GM23248 (cell line): ENCODE measurements at regions not wholly inside any gene's neighbourhood (a gene's known extent, or its start where the extent isn't known, plus 50 kb on each side); places are given as distances from the start of the nearest gene placed in this dataset.

Source experiments
- DNase-seq: peaks from one replicate; pipeline ENCODE4 v3.0.0-alpha.2; 2015
- H2AFZ ChIP-seq: fragments of 200-600 bp; sonication (generic); 2 replicates; pipeline ENCODE4 v1.6.1; 2016; ENCODE audit warnings: antibody characterized with exemption
- H3F3A ChIP-seq: fragments of 200-600 bp; sonication (generic); 2 replicates; pipeline ENCODE4 v1.6.1; 2016; ENCODE audit warnings: mild to moderate bottlenecking, antibody characterized with exemption, mixed run types; ENCODE audit not compliant: insufficient read depth
- H3K27ac ChIP-seq: fragments of 200-600 bp; sonication (generic); 2 replicates; pipeline ENCODE4 v1.5.1; 2016; ENCODE audit warnings: mild to moderate bottlenecking
- H3K27me3 ChIP-seq: fragments of 200-600 bp; sonication (generic); replicated peaks from 2 replicates; pipeline ENCODE4 v1.6.1; 2016; ENCODE audit warnings: mild to moderate bottlenecking; ENCODE audit not compliant: insufficient read depth
- H3K36me3 ChIP-seq: fragments of 200-600 bp; sonication (generic); 2 replicates; pipeline ENCODE4 v1.6.1; 2016; ENCODE audit warnings: low read depth, mild to moderate bottlenecking
- H3K4me1 ChIP-seq: fragments of 200-600 bp; sonication (generic); 2 replicates; pipeline ENCODE4 v1.6.1; 2016; ENCODE audit warnings: mild to moderate bottlenecking; ENCODE audit not compliant: insufficient read depth
- H3K4me2 ChIP-seq: fragments of 200-600 bp; sonication (generic); one replicate; pipeline ENCODE4 v1.6.1; 2016; ENCODE audit warnings: mild to moderate bottlenecking; ENCODE audit not compliant: unreplicated experiment
- H3K4me3 ChIP-seq: fragments of 200-600 bp; sonication (generic); 2 replicates; pipeline ENCODE4 v1.5.1; 2016; ENCODE audit warnings: mild to moderate bottlenecking
- H3K79me2 ChIP-seq: fragments of 200-600 bp; sonication (generic); 2 replicates; pipeline ENCODE4 v1.6.1; 2016; ENCODE audit warnings: mild to moderate bottlenecking; ENCODE audit not compliant: insufficient read depth
- H3K9ac ChIP-seq: fragments of 200-600 bp; sonication (generic); 2 replicates; pipeline ENCODE4 v1.6.1; 2016; ENCODE audit warnings: mild to moderate bottlenecking
- H3K9me2 ChIP-seq: fragments of 200-600 bp; sonication (generic); 2 replicates; pipeline ENCODE4 v1.6.1; 2016; ENCODE audit warnings: mixed run types, mild to moderate bottlenecking, moderate library complexity; ENCODE audit not compliant: insufficient read depth
- H3K9me3 ChIP-seq: fragments of 200-600 bp; sonication (generic); one replicate; pipeline ENCODE4 v1.6.1; 2017; ENCODE audit warnings: low read depth
- H4K20me1 ChIP-seq: fragments of 200-600 bp; sonication (generic); 2 replicates; pipeline ENCODE4 v1.6.0; 2016; ENCODE audit not compliant: insufficient read depth
- EZH2 ChIP-seq: fragments of 200-600 bp; sonication (generic); IDR thresholded peaks from 2 replicates; pipeline ENCODE4 v1.6.1; 2018; ENCODE audit warnings: antibody characterized with exemption, mild to moderate bottlenecking; ENCODE audit not compliant: insufficient read depth, poor library complexity, severe bottlenecking
- EZH2phosphoT487 ChIP-seq: fragments of 200-600 bp; sonication (generic); IDR thresholded peaks from 2 replicates; pipeline ENCODE4 v1.6.1; 2018; ENCODE audit warnings: antibody characterized with exemption, moderate library complexity, mild to moderate bottlenecking, low read depth; ENCODE audit not compliant: insufficient read depth
- WGBS, 2 experiments: methylation state at CpG; one replicate each; pipeline ENCODE4 v1.1.6; 2015 to 2017; ENCODE audit warnings: low lambda C conversion rate in 2 of 2, low coverage in 1 of 2; ENCODE audit errors: missing lambda C conversion rate in 2 of 2; 5-methylcytosine and 5-hydroxymethylcytosine counted together
- in situ Hi-C: fragments of 300-500 bp; cut with MboI; formaldehyde crosslinking; loops from 2 replicates; pipeline ENCODE4 v1.15.0; 2020

GRCh38 chr9:16329671-16330113, 540.8 kb downstream of the BNC2 start:
- Histone ChIP-seq H3K36me3 (no peaks in the 10 kb centered on the region), H3K4me2 (no peak overlapping the region), H3K79me2 (no peaks in the 10 kb centered on the region), H4K20me1 (no peaks in the 10 kb centered on the region), H3K4me1 (no peaks in the 10 kb centered on the region), H3K9me3 (no peaks in the 10 kb centered on the region), H3K27me3 (no peaks in the 10 kb centered on the region), H3K4me3 (no peak overlapping the region), H3F3A (no peaks in the 10 kb centered on the region), H2AFZ (no peak overlapping the region), H3K27ac (no peak overlapping the region), H3K9ac (no peak overlapping the region), H3K9me2 (no peaks in the 10 kb centered on the region)
- in situ Hi-C loops: no loop called here
- no peak for TF ChIP-seq EZH2phosphoT487
- no peak for TF ChIP-seq EZH2
- DNase-seq: no peak
- WGBS, 2 experiments: 84 to 87% methylated on average over 9 of the region's 9 CpGs

GRCh38 chr9:16331031-16331430, 539.4 kb downstream of the BNC2 start:
- Histone ChIP-seq H3K4me1 (peaks cover 7% of the 10 kb centered on the region), H3K4me2 (no peak overlapping the region), H3K36me3 (no peaks in the 10 kb centered on the region), H4K20me1 (no peaks in the 10 kb centered on the region), H3K27me3 (no peaks in the 10 kb centered on the region), H3K9me3 (no peaks in the 10 kb centered on the region), H2AFZ (no peak overlapping the region), H3K9ac (no peak overlapping the region), H3K79me2 (no peaks in the 10 kb centered on the region), H3F3A (peaks cover under 1% of the 10 kb centered on the region; the same call in 1 of the 2 replicates), H3K4me3 (no peak overlapping the region), H3K9me2 (no peaks in the 10 kb centered on the region), H3K27ac (no peak overlapping the region)
- in situ Hi-C loops: no loop called here
- WGBS, 2 experiments: 58 to 60% methylated on average over 2 of the region's 2 CpGs
- DNase-seq: no peak
- no peak for TF ChIP-seq EZH2
- no peak for TF ChIP-seq EZH2phosphoT487

GRCh38 chr9:16331527-16331926, 538.9 kb downstream of the BNC2 start:
- TF ChIP-seq EZH2phosphoT487 (no peak), EZH2 (no peak)
- H3K36me3 ChIP-seq: no peaks in the 10 kb centered on the region
- H3K4me3 ChIP-seq: no peak overlapping the region
- H4K20me1 ChIP-seq: no peaks in the 10 kb centered on the region
- H3K9me2 ChIP-seq: no peaks in the 10 kb centered on the region
- in situ Hi-C loops: no loop called here
- no peak overlapping the region for H3K27ac ChIP-seq
- H3K9me3 ChIP-seq: no peaks in the 10 kb centered on the region
- peaks cover 11% of the 10 kb centered on the region for H3K4me1 ChIP-seq
- DNase-seq: no peak
- peaks cover 5% of the 10 kb centered on the region; the same call in 1 of the 2 replicates for H3F3A ChIP-seq
- no peak overlapping the region for H3K4me2 ChIP-seq
- no peaks in the 10 kb centered on the region for H3K79me2 ChIP-seq
- H3K27me3 ChIP-seq: no peaks in the 10 kb centered on the region
- no peak overlapping the region for H2AFZ ChIP-seq
- H3K9ac ChIP-seq: no peak overlapping the region
- 86 to 94% methylated on average over 4 to 5 of the region's 5 CpGs for WGBS, 2 experiments

- Histone ChIP-seq H3K27me3 (no peaks in the 10 kb centered on the region), H3K4me3 (no peak overlapping the region), H3K36me3 (no peaks in the 10 kb centered on the region), H4K20me1 (no peaks in the 10 kb centered on the region), H3K9ac (no peak overlapping the region), H3K9me2 (no peaks in the 10 kb centered on the region), H3F3A (peaks cover 24% of the 10 kb centered on the region), H3K4me2 (no peak overlapping the region), H3K27ac (no peak overlapping the region), H3K79me2 (no peaks in the 10 kb centered on the region), H3K4me1 (peaks cover 27% of the 10 kb centered on the region), H2AFZ (no peak overlapping the region), H3K9me3 (no peaks in the 10 kb centered on the region)
- DNase-seq: peak; percentile 20
- TF ChIP-seq EZH2phosphoT487 (no peak), EZH2 (no peak)
- WGBS, 2 experiments: 58 to 63% methylated on average over 7 of the region's 7 CpGs
- in situ Hi-C loops: no loop called here
These were observed 536.8 kb downstream of the BNC2 start for GRCh38 chr9:16333691-16334090.

DNA sequence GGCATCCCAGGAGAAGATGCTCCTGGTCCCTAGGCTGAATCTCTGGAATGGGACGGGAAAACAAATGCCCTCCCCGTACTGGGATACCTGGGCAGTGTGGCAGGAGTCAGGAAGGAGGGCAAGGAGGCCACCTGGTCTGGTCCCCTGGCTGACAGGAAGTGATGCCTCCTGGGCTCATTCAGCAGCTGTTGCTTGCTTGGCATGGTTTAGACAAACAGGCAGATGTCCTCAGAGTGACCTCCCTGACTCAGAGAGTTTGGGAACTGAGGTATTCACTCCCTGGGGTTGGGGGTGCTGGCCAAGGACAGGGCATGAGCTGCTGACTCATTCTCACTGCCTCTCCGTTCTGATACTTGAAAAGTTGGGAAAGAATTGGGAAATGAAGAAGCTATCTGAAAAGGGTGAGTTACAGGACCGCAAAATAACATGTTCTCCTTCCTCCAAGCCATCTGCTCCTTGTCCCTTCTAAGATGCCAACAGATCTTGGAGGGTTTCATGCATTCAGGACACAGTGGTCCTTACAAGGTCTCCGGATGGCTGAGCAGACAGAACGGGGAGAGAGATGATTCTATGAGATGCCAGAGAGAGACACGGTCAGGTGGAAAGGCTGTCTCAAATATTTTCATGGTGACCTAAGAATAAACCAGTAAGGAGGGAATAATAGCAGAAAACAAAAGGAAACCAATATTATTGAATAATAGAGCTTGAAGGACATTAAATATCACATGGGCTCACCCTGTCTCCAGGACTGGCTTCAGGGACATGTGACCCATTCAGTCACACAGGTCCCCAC, 534.5 kb downstream of the BNC2 start:
- 0 out of 2 replicates have a peak, but pooled peaks have one; percentile 21 for TF ChIP-seq EZH2phosphoT487
- TF ChIP-seq EZH2: no peak
- no peaks in the 10 kb centered on the region for H3K9me2 ChIP-seq
- H4K20me1 ChIP-seq: no peaks in the 10 kb centered on the region
- peaks cover 27% of the 10 kb centered on the region for H3F3A ChIP-seq
- in situ Hi-C loops: no loop called here
- peaks cover 28% of the 10 kb centered on the region for H3K4me1 ChIP-seq
- DNase-seq: peak; percentile 100
- peak overlapping the region; percentile 56 for H3K4me3 ChIP-seq
- H2AFZ ChIP-seq: no peak overlapping the region
- H3K79me2 ChIP-seq: no peaks in the 10 kb centered on the region
- WGBS, 2 experiments: 29 to 32% methylated on average over 7 of the region's 7 CpGs
- no peaks in the 10 kb centered on the region for H3K27me3 ChIP-seq
- no peaks in the 10 kb centered on the region for H3K9me3 ChIP-seq
- peak overlapping the region; percentile 67 for H3K9ac ChIP-seq
- peak overlapping the region; percentile 83 for H3K4me2 ChIP-seq
- peak overlapping the region; percentile 95 for H3K27ac ChIP-seq
- H3K36me3 ChIP-seq: no peaks in the 10 kb centered on the region
